ENCODE measurements at regions not wholly inside any gene's neighbourhood (a gene's known extent, or its start where the extent isn't known, plus 50 kb on each side); places are given as distances from the start of the nearest gene placed in this dataset.

DNA sequence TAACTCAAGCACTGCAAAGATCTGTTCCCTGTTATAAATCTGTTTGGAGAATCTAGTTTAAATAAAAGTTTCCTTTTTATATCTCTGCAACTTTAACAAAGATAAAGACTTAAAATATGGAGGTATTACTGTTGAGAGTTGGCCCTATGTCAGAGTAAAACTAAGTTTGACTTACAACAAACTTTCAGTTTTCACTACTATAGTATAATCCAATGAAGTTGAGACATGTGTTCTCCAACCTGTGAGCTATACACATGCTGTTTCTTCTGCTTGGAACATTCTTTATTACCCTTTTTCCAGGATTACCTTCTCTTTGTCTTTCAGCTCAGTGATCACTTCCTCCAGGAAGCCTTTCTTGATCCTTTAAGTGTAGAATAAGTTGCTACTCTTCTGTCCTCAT, 1109.3 kb downstream of the MAT2B start:
- DNase-seq (ENCODE audit: extremely low spot score): no peak
- TF ChIP-seq, protein P1, sequence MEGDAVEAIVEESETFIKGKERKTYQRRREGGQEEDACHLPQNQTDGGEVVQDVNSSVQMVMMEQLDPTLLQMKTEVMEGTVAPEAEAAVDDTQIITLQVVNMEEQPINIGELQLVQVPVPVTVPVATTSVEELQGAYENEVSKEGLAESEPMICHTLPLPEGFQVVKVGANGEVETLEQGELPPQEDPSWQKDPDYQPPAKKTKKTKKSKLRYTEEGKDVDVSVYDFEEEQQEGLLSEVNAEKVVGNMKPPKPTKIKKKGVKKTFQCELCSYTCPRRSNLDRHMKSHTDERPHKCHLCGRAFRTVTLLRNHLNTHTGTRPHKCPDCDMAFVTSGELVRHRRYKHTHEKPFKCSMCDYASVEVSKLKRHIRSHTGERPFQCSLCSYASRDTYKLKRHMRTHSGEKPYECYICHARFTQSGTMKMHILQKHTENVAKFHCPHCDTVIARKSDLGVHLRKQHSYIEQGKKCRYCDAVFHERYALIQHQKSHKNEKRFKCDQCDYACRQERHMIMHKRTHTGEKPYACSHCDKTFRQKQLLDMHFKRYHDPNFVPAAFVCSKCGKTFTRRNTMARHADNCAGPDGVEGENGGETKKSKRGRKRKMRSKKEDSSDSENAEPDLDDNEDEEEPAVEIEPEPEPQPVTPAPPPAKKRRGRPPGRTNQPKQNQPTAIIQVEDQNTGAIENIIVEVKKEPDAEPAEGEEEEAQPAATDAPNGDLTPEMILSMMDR (IDR thresholded peaks at IDR 0.05; ENCODE audit: control extremely low read depth, extremely low read depth, low read depth, missing control alignments): no peak
- ChIA-PET POLR2A (no interaction called here), CTCF (no interaction called here)

DNA sequence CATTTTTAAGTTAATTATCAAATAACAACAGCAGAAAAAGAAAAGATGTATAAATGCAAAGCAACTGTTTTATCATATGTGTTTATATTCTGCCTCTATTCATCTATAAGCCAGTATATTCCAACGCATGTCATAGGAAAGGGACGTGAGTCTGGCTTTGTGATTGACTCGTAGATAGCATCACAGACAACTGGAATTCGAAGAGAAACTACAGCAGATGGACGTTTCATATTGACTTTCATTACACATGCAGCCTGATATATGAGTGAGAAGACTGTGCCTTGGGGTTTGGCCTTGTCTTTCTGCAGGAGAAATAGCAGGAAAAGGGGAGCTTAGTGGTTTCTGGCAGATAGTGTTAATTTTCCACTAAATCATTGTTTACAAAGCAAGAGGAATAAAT, 1111.9 kb downstream of the MAT2B start:
- ChIA-PET CTCF (interaction anchor here (1.8 kb wide), 1 partner anchor 11 kb away, joined by 5 read pairs; no protein-coding TSS in a partner anchor), POLR2A (no interaction called here)
- no peak for DNase-seq (ENCODE audit: extremely low spot score)
- TF ChIP-seq, protein P1 (IDR thresholded peaks at IDR 0.05; ENCODE audit: control extremely low read depth, extremely low read depth, low read depth, missing control alignments): no peak

DNA sequence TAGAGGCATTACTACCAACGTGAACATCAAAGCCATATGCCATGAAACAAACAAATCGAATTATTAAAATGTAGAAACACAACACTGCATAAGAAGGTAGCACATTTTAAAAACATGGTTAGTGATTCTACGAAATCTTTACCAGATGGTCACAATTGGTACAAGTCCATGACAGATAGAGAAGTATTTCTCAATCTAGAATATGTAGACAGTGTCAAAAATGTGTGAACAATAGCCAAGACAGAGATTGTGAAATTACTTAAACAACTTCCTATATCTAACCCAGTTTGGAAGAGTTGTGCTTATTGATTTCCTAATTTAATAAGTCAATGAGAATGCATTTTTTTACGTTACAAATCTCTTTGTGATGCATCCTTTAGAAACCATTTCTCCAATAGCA, 1121.6 kb downstream of the MAT2B start:
- ChIA-PET CTCF (no interaction called here), POLR2A (no interaction called here)
- DNase-seq (ENCODE audit: extremely low spot score): no peak
- TF ChIP-seq, protein P1 (IDR thresholded peaks at IDR 0.05; ENCODE audit: control extremely low read depth, extremely low read depth, low read depth, missing control alignments): no peak

DNA sequence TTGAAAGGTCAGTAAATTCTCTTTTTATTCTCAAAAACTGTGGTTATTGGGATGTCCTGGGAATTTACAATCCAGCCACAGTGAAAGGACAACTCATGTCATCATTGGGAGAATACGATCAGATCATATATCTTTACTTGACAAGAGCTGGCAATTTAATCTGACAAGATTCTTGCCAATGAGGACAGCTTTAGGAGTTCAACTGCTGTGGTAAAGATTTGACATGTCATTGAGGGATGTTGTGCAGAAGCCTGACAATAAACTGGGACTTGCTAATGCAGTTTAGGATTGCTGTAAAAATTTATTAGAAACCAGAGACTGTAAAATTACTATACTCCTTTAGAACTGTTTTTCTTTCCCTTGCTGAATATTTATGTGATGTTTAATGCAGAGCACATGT, 1131.0 kb downstream of the MAT2B start:
- DNase-seq (ENCODE audit: extremely low spot score): no peak
- ChIA-PET POLR2A (no interaction called here), CTCF (no interaction called here)
- TF ChIP-seq, protein P1 (IDR thresholded peaks at IDR 0.05; ENCODE audit: control extremely low read depth, extremely low read depth, low read depth, missing control alignments): no peak

DNA sequence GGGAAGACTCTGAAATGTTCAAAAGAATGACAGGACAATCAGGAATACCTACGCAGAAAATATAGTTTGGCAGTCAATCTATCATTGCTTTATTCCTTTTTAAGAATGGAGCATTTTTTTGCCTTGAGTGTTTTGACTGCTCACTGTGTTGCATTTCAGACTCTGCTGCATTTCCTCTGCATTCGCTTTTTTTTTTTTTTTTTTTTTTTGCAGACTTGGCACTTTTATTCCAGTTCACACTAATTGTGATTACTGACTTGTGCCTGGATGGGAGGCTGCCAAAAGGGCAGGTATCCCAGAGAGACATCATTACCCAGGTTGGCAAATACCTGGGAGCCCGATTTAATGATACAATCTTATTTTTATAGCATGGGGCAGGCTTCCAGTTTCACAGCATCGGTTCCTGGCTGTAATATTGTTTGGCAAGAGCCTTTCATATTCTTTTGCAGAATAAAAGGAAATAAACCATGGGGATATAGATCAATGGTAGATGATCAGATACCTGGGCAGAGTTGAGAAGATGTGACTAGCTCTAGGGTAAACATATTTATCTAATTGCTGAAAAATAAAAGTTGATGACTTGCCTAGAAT, 1132.6 kb downstream of the MAT2B start:
- TF ChIP-seq, protein P1 (IDR thresholded peaks at IDR 0.05; ENCODE audit: control extremely low read depth, extremely low read depth, low read depth, missing control alignments): no peak
- CTCF ChIA-PET: no interaction called here
- no peak for DNase-seq (ENCODE audit: extremely low spot score)
- POLR2A ChIA-PET: no interaction called here

DNA sequence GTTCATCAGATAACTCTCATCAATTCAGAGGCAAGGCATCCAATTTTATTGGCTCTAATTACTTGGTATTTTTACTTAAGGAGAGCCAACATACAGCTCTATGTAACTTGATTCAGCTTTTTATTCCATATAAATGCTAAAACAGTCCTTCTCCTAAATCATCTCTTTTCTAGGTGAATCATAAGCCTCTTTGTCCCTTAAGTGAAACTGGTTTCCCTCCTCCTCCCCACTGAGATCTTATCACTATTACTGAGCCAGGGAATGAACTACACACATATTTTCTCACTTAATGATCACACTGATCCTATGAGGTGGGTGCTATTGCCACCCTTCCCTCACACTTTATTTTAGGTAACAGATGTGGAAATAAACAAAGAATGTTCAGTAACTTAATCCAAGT, 1143.8 kb downstream of the MAT2B start:
- TF ChIP-seq, protein P1 (IDR thresholded peaks at IDR 0.05; ENCODE audit: control extremely low read depth, extremely low read depth, low read depth, missing control alignments): no peak
- ChIA-PET CTCF (no interaction called here), POLR2A (no interaction called here)
- no peak for DNase-seq (ENCODE audit: extremely low spot score)

DNA sequence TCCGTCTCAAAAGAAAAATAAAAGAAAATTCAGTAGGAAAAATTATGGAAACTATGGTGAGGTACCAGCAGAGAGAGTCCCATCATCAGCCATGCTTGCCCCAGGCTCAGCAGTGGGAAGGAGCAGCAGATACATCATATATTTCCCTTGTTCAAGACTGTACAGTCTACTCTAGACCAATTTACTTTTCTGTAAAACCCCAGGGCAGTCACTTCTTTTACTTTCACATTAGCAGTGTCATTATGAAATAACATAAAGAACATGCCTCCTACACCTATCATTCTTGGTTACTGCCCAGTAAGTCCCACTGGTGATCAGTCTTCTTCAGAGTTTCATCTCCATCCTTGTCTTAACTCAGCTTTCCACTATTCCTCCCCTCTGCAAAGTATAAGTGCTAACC, 1145.0 kb downstream of the MAT2B start:
- POLR2A ChIA-PET: no interaction called here
- TF ChIP-seq, protein P1 (IDR thresholded peaks at IDR 0.05; ENCODE audit: control extremely low read depth, extremely low read depth, low read depth, missing control alignments): no peak
- CTCF ChIA-PET: interaction anchor here (0.6 kb wide), 1 partner anchor 114 kb away, joined by 3 read pairs; no protein-coding TSS in a partner anchor
- DNase-seq (ENCODE audit: extremely low spot score): peak; percentile 2

Data from GM10248 (cell line).